K562 (cell line): ENCODE measurements at regions not wholly inside any gene's neighbourhood (a gene's known extent, or its start where the extent isn't known, plus 50 kb on each side); places are given as distances from the start of the nearest gene placed in this dataset.

Source experiments
- ATAC-seq: fragments of 200-7000 bp; cut with Tn5 transposase; 3 replicates; pipeline ENCODE4 v1.9.1; 2020; ENCODE audit warnings: moderate library complexity
- BruUV-seq: library from RNA; stranded (reverse); fragments of 400-500 nt; replicated peaks from 2 replicates; lab custom pipeline; 2021; lab: Mats Ljungman, UMichigan
- CTCF ChIA-PET: fragments of 300-600 bp; formaldehyde crosslinking; extraction: SDS; loops from one replicate; lab custom pipeline; 2021; ENCODE audit warnings: low intra/inter-chr PET ratio; lab: Yijun Ruan, JAX
- POLR2A ChIA-PET: fragments of 300-600, 350-650 bp; sonication (Branson Sonifier 250); formaldehyde crosslinking; extraction: SDS; loops from one replicate; lab custom pipeline; 2021; ENCODE audit warnings: antibody characterized with exemption, inconsistent platforms; lab: Yijun Ruan, JAX
- DNase-seq, 4 experiments: peaks; one replicate each; pipeline versions ENCODE4 v3.0.0 to v3.0.0-alpha.2; 2011 to 2018; ENCODE audit warnings: low spot score in 3 of 4, mixed read lengths in 3 of 4; ENCODE audit errors: extremely low read depth in 1 of 4
- FAIRE-seq: peaks from 2 replicates; lab custom pipeline; 2011; peaks lifted over from hg19 to GRCh38; lab: Jason Lieb, UNC
- H2AFZ ChIP-seq: 2 replicates; pipeline ENCODE4 v1.6.0; 2011; ENCODE audit warnings: low read depth, low read length, control low read depth, inconsistent platforms
- H3K27ac ChIP-seq: fragments of 200-600 bp; 3 replicates; pipeline ENCODE4 v1.8.0; 2011; ENCODE audit warnings: low read depth, mild to moderate bottlenecking, control low read depth, inconsistent platforms, low read length, moderate library complexity, mixed read lengths; ENCODE audit errors: extremely low read depth
- H3K27me3 ChIP-seq, 2 experiments: fragments of 300-600 bp in 1 of 2; 2 replicates in 1 of 2; 3 replicates in 1 of 2; pipeline versions ENCODE4 v1.6.0 to v1.8.0; 2011; ENCODE audit warnings: inconsistent platforms in 2 of 2, low read length in 2 of 2, mild to moderate bottlenecking in 1 of 2, mixed read lengths in 1 of 2, moderate library complexity in 1 of 2; ENCODE audit not compliant: control insufficient read depth in 2 of 2, insufficient read depth in 2 of 2
- H3K36me3 ChIP-seq: fragments of 300-600 bp; 3 replicates; pipeline ENCODE4 v1.8.0; 2011; ENCODE audit warnings: mild to moderate bottlenecking, low read length, inconsistent platforms; ENCODE audit not compliant: control insufficient read depth, insufficient read depth
- H3K4me1 ChIP-seq, 2 experiments: fragments of 200-600 bp in 1 of 2; replicated peaks in 1 of 2; 2 replicates in 1 of 2; 3 replicates in 1 of 2; pipeline versions ENCODE4 v1.5.1 to v1.8.0; 2011; ENCODE audit warnings: inconsistent platforms in 2 of 2, low read length in 2 of 2, mild to moderate bottlenecking in 1 of 2, mixed read lengths in 1 of 2, moderate library complexity in 1 of 2; ENCODE audit not compliant: control insufficient read depth in 2 of 2, insufficient read depth in 2 of 2
- H3K4me2 ChIP-seq: 2 replicates; pipeline ENCODE4 v1.6.1; 2011; ENCODE audit warnings: low read length, control low read depth, inconsistent platforms, mixed read lengths; ENCODE audit not compliant: insufficient read depth
- H3K4me3 ChIP-seq: fragments of 200-600 bp; sonication (generic), shearing (Covaris generic); 2 replicates; pipeline ENCODE4 v1.5.1; 2016; ENCODE audit warnings: control low read depth, inconsistent platforms
- H3K79me2 ChIP-seq: fragments of 200-600 bp; 3 replicates; pipeline ENCODE4 v1.8.0; 2011; ENCODE audit warnings: low read length, inconsistent platforms; ENCODE audit not compliant: control insufficient read depth, insufficient read depth
- H3K9ac ChIP-seq, 2 experiments: 2 replicates each; pipeline versions ENCODE4 v1.6.0 to v1.6.1; 2011; ENCODE audit warnings: low read depth in 2 of 2, low read length in 2 of 2, control low read depth in 1 of 2, inconsistent platforms in 1 of 2, mild to moderate bottlenecking in 1 of 2, mixed read lengths in 1 of 2; ENCODE audit not compliant: insufficient read depth in 1 of 2
- H3K9me1 ChIP-seq: one replicate; pipeline ENCODE4 v1.6.0; 2011; ENCODE audit warnings: inconsistent platforms, mild to moderate bottlenecking, low read length, moderate library complexity; ENCODE audit not compliant: control insufficient read depth, insufficient read depth
- H3K9me3 ChIP-seq: replicated peaks from 2 replicates; pipeline ENCODE4 v1.5.1; 2011; ENCODE audit warnings: low read depth, low read length, inconsistent platforms; ENCODE audit not compliant: control insufficient read depth, insufficient read depth
- H4K20me1 ChIP-seq: replicated peaks from 2 replicates; pipeline ENCODE4 v1.6.1; 2011; ENCODE audit warnings: low read length, inconsistent platforms, mixed read lengths; ENCODE audit not compliant: control insufficient read depth, insufficient read depth
- ATF7 ChIP-seq: fragments of 450-650 bp; IDR thresholded peaks from 2 replicates; pipeline ENCODE4 v1.7.1; 2014; ENCODE audit warnings: mild to moderate bottlenecking, moderate library complexity
- CEBPG ChIP-seq, 3 experiments: fragments of 200-800 bp in 1 of 3; sonication (Bioruptor generic) in 1 of 3; sonication (generic) in 1 of 3; formaldehyde crosslinking in 1 of 3; IDR thresholded peaks in 2 of 3; conservative IDR thresholded peaks in 1 of 3; 2 replicates each; pipeline versions ENCODE4 v1.6.1 to v1.8.0; 2016 to 2022; ENCODE audit warnings: missing compliant biosample characterization in 2 of 3, missing genetic modification characterization in 2 of 3, mild to moderate bottlenecking in 1 of 3, missing genetic modification reagents in 1 of 3
- EGR1 ChIP-seq: fragments of 450-650 bp; conservative IDR thresholded peaks from 2 replicates; pipeline ENCODE4 v1.6.1; 2017; ENCODE audit warnings: mild to moderate bottlenecking
- ESRRB ChIP-seq: fragments of 250-450 bp; sonication (Bioruptor Pico); IDR thresholded peaks from 2 replicates; pipeline ENCODE4 v1.5.0; 2020; ENCODE audit warnings: mild to moderate bottlenecking, moderate library complexity, borderline replicate concordance
- EZH2 ChIP-seq: IDR thresholded peaks from 2 replicates; pipeline ENCODE4 v1.6.1; 2012; ENCODE audit warnings: low read depth, mild to moderate bottlenecking, inconsistent platforms, low read length, borderline replicate concordance
- FOXJ2 ChIP-seq: fragments of 200-800 bp; sonication (Bioruptor generic); IDR thresholded peaks from 2 replicates; pipeline ENCODE4 v1.6.1; 2016; ENCODE audit warnings: missing genetic modification characterization, missing compliant biosample characterization
- GATA2 ChIP-seq: sonication (generic); formaldehyde crosslinking; IDR thresholded peaks from 2 replicates; pipeline ENCODE4 v1.4.0; 2020; ENCODE audit warnings: mild to moderate bottlenecking, missing genetic modification reagents
- GATAD2A ChIP-seq: fragments of 450-650 bp; IDR thresholded peaks from 2 replicates; pipeline ENCODE4 v1.6.1; 2017
- NELFE ChIP-seq: IDR thresholded peaks from 2 replicates; pipeline ENCODE4 v1.6.1; 2011; ENCODE audit warnings: mild to moderate bottlenecking; ENCODE audit not compliant: insufficient read depth, insufficient read length
- OTX1 ChIP-seq: fragments of 450-650 bp; formaldehyde crosslinking; IDR thresholded peaks from 2 replicates; pipeline ENCODE4 v1.4.0; 2022; ENCODE audit warnings: mild to moderate bottlenecking
- PML ChIP-seq: IDR thresholded peaks from 2 replicates; pipeline ENCODE4 v1.6.1; 2012; ENCODE audit warnings: low read length, inconsistent platforms
- PRPF4 ChIP-seq: fragments of 200-400 bp; formaldehyde crosslinking; IDR thresholded peaks from one replicate; pipeline ENCODE4 v1.6.1; 2017; ENCODE audit warnings: low read length, low read depth, mild to moderate bottlenecking; ENCODE audit not compliant: insufficient read depth, poor library complexity, severe bottlenecking
- TRIM28 ChIP-seq: fragments of 450-650 bp; IDR thresholded peaks from 2 replicates; pipeline ENCODE4 v1.6.1; 2017
- ZBTB8A ChIP-seq: fragments of 450-650 bp; IDR thresholded peaks from 2 replicates; pipeline ENCODE4 v1.6.1; 2018; ENCODE audit warnings: mild to moderate bottlenecking, moderate library complexity; ENCODE audit not compliant: partially characterized antibody
- ZNF589 ChIP-seq: fragments of 200-800 bp; sonication (Bioruptor generic); IDR thresholded peaks from 2 replicates; pipeline ENCODE4 v1.6.1; 2016; ENCODE audit warnings: low read depth, missing genetic modification characterization, missing compliant biosample characterization
- WGBS: fragments of 100-300 bp; shearing (Covaris generic); methylation state at CpG from one replicate; pipeline ENCODE4 v1.1.6; 2016; ENCODE audit warnings: low coverage, mixed read lengths; ENCODE audit not compliant: insufficient coverage; ENCODE audit errors: missing lambda C conversion rate; 5-methylcytosine and 5-hydroxymethylcytosine counted together
- in situ Hi-C: fragments of 300-500 bp; cut with MboI; formaldehyde crosslinking; loops from 4 replicates; pipeline ENCODE4 v1.15.0; 2018; ENCODE audit warnings: inconsistent platforms, mixed read lengths
- intact Hi-C: fragments of 100-400 bp; cut with micrococcal nuclease; formaldehyde crosslinking; loops from 2 replicates; pipeline ENCODE4 v1.14.2; 2022
- TF ChIP-seq, protein P1 (sequence below): sonication (generic); formaldehyde crosslinking; IDR thresholded peaks from 2 replicates; pipeline ENCODE4 v1.9.0; 2022; ENCODE audit warnings: mild to moderate bottlenecking, missing genetic modification reagents

DNA sequence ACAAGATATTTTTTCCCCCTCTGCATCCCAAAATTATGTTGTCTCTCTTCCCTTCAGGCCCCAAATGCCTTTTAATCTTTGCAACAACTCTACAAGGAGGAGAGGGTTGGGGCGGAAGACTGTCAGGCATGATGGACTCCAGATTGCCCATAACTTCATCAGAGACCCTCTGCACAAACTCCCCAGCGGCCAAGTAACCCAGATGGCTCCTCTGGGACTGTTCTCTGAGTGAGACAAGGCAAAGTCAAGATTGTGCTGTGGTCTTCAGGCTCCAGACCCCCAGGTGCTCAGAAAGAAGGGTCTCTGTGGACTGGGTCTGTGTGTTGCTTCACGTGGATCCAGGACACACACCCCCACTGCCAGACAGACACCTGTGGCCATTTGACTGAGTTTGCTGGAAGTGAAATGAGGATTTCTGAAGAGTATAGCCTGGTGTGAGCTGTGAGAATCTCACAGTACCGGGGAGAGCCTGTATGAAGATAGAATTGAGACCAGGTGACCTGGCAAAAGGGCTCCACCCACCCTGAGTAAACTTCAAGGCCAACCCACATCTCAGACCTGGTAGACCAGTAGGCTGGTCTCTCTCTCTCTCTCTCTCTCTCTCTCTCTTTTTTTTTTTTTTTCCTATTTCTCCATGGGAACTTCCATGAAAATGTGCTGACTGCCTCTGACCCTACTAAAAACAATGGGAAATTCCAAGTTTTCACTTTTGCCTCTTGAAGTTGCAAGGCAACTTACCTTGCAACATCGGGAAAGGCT, 354.1 kb downstream of the SOX9 start:
- no peak overlapping the region for H3K4me2 ChIP-seq
- in situ Hi-C loops = no loop called here
- WGBS = 0% methylated on average over 5 of the region's 5 CpGs
- no peaks in the 10 kb centered on the region for H3K4me1 ChIP-seq
- H3K9me3 ChIP-seq = no peaks in the 10 kb centered on the region
- ChIA-PET CTCF (no interaction called here), POLR2A (no interaction called here)
- H3K36me3 ChIP-seq = no peaks in the 10 kb centered on the region
- H3K27me3 ChIP-seq = peaks cover 0 to 3% of the 10 kb centered on the region in 2 experiments; a peak in 1 of 5 replicates
- H3K9ac ChIP-seq = no peak overlapping the region
- DNase-seq (no peak), ATAC-seq (no peak), FAIRE-seq (no peak)
- no peaks in the 10 kb centered on the region for H3K9me1 ChIP-seq
- intact Hi-C loops = no loop called here
- H2AFZ ChIP-seq = no peak overlapping the region
- BruUV-seq = no TSS peak
- H3K79me2 ChIP-seq = no peaks in the 10 kb centered on the region
- TF ChIP-seq EZH2 (no peak), CEBPG (CRISPR knock-in tag; IDR thresholded peaks at IDR 0.05) (no peak), CEBPG (tag; conservative IDR thresholded peaks at IDR 0.05 in 1 of 2, IDR thresholded peaks at IDR 0.05 in 1 of 2) (no peak), GATAD2A (no peak), NELFE (no peak), FOXJ2 (no peak), PML (no peak), GATA2 (CRISPR knock-in tag) (no peak), ESRRB (no peak), ZNF589 (CRISPR knock-in tag) (no peak), PRPF4 (no peak), ZBTB8A (no peak), ATF7 (no peak), TRIM28 (no peak), EGR1 (no peak), OTX1 (no peak)
- TF ChIP-seq, protein P1, sequence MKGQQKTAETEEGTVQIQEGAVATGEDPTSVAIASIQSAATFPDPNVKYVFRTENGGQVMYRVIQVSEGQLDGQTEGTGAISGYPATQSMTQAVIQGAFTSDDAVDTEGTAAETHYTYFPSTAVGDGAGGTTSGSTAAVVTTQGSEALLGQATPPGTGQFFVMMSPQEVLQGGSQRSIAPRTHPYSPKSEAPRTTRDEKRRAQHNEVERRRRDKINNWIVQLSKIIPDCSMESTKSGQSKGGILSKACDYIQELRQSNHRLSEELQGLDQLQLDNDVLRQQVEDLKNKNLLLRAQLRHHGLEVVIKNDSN (CRISPR knock-in tag) = no peak
- no peak overlapping the region for H3K4me3 ChIP-seq
- H4K20me1 ChIP-seq = no peaks in the 10 kb centered on the region
- no peak overlapping the region for H3K27ac ChIP-seq
